ENCODE measurements at regions not wholly inside any gene's neighbourhood (a gene's known extent, or its start where the extent isn't known, plus 50 kb on each side); places are given as distances from the start of the nearest gene placed in this dataset.
"Not testable (repeated sequence)": the region's sequence is repeated elsewhere in the genome, so short reads cannot be mapped to it uniquely, and the experiment has no call there.

DNA sequence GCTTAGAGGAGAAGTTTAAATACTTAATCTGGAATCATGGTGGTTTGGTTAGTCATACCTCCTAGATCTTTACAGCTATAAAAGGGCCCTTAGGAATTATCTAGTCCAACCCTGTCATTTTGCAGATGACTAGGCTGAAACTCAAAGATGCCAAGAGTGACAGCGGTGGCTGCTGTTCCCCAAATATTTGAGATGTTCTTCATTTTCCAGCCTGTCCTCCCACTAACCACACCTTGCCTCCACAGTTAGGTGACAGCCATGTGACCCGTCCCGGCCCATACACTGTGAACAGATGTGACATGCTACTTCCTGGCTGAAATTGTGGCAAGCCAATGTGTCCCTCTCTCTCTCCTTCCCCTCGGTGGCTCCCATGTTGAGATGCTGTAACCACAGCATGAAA is 225.5 kb upstream of the IPO5 start:
- no peak for DNase-seq

DNA sequence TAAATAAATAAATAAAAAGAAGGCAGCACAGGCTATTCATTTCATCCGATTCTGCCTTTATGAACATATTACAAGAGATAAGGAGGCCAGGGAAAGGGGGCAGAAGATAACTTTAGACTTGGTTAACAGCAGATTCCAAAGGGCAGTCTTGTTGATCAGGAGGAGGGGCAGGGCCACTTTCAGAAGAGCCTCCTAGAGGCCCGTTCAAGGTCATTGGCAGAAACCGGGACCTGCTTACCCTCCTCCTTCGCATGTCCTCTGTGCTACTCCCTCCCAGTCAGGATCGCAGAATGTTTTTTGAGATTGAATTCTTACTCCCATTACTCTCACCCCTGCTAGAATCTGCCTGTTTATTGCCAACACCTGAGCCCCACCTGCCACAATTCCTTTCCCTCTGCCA is 217.0 kb upstream of the IPO5 start:
- DNase-seq: no peak

DNA sequence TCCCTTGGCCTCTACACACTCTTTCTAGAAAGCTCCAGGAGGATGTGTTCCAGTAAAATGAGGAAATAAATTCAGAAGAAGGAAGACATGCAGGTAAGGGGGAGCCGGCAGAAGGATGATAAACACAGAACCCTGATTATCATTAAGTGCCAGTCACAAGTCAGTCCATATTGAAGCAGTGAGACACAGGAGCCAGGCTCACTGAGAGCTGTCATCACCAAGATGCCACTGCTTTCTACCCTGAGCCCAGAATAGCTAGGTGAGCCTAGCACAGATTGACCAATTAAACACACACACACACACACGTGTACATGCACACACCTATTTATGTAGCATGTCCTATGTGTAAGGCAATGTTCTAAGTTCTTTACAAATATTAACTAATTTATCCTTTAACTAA is 211.4 kb upstream of the IPO5 start:
- no peak for DNase-seq

DNA sequence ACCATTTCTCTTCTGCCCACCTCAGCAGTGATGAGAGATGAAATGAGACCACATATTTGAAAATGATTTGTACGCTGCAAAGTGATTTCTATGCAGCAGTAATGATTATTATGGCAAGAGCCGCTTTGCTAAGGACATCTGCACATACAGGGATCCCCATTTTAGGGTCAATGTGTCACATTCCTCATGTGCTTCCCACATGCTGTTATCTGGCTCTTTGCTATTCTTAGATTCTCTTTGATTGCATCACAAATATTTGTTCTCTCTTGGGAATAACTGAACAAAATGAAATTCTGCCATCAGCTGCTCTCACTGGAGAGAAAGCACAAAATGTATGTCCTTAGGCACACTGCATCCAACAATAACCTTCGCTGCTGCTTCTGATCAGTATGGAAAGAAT is 209.5 kb upstream of the IPO5 start:
- DNase-seq: no peak

DNA sequence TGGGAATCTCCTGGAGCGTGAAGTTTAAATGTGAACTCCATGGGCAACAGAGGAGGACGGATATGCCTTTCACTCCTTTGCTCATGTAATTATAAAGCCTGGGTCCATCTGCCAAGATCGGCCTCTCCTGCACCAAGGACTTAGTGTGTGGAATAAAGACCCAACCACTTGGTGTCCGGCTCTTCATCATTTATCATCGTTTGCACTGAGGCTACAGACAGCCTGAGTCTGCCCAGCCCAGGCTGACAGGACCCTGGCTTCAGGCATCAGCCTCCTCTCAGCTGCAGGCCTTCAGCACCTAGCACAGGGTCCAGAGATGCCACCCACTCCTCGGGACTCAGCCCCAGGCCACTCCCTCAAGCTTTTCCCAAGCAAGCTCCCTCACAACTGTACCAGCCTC is 206.8 kb upstream of the IPO5 start:
- DNase-seq: no peak

DNA sequence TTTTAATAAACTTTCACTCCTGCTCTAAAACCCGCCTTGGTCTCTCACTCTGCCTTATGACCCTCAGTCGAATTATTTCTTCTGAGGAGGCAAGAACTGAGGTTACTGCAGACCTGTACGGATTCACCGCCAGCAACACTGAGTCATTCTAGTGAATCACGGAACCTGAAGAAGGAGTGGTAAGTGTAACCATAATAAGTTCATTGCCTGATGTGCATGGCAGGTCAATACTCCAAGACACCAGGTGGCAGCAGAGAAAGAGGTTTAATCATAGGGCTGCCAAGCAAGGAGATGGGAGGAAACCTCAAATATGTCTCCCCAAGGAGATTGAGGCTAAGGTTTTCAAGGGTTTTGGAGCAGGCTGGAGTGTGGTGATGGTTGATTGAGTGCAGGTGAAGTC is 204.3 kb upstream of the IPO5 start:
- no peak for DNase-seq

DNA sequence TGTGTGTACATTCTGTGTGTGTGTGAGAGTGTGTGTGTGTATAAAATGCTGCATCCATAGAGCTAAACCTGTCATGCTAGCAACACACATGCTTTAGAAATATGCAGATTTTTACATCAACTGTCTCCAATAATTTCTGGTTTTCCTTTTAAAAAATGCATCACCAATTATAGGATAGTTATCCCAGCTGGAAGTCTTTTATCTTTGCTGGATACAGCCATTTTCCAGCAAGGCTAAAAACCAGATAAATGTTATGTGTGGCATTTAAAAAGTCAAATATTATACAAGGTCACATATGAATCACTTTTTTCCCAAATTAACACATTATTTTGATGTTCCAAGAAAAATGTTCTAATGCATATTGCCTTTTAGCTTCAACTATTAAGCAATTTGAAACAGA is 202.0 kb upstream of the IPO5 start:
- DNase-seq: no peak

DNA sequence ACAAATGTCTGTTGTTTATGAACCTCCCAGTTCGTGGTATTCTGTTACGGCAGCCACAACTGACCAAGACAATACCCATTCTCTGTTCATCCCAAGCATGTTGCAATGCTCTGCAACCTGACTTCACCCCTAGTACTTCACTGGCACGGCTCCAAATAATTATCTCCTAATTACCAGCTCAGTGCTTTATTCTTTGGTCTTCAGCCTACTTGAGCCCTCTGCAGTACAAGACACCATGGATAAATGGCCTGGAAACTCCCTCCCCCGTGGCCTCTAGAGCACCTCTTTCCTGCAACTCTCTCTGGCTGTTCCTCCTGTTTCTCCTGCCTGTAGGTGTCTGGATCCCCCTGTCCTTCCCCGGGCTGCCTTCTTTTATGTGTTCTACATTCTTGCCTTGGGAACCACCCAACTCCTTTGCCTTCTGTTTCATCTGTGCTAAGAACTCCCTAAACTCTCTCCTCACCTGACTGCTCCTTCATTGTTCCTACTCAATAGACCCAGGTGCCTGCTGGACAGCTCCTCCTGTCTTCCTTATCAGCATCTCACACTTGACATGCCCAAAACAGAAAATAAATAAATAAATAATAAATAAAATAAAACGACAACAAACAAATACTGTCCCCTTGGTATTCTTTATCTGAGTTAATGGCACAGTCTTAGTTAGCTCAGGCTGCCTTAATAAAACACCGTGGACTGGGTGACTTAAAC is 200.4 kb upstream of the IPO5 start:
- no peak for DNase-seq

DNA sequence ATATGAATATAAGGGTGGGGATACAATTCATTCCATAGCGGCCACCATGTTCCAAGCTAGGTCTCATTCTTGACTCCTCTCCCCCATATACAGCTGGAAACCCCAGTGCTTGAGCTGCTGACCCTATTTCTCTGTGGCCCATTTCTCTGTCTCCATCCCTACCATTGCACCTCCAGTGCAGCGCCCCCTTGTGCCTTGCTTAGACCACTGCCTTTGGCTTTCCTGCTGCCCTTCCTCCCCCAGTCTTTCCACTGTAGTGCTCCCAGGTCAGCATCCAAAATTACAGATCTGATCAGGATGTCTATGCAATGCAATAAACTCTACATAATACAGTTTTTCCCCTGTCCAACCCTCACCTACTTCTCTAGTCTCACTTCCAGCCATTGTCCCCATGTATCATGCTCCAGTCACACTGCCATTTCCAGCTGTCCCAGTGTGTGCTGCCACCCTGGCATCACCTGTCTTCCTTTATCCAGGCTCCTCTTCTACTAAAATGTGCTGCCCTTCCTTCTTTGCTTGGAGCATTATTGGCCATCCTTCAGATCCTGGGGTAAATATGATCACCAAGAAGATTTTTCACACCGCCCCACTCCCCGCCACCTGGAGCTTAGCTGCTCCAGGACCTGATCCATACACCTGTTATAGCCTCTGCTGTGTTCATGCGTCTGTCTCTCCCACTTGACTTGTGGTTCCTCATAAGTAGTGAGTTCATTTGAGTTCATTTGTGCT is 199.4 kb upstream of the IPO5 start:
- DNase-seq: no peak

DNA sequence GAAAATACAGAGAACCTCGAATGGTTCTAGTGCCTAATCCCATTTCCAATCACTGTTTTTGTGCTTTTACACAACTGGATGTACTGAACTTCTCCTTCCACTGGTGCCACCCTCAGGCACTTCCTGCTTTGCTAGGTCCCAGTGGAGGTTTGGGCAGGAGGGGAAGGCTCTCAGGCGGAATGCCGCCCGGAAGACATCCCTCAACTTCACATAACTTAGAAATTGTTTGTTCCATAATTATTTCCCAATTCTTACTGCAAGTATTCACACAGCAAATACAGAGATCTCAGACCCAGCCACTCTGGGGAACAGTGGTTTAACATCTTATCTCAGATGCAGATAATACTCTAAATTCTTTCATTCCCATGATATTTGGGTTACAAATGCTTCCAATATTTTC is 195.7 kb upstream of the IPO5 start:
- no peak for DNase-seq

DNA sequence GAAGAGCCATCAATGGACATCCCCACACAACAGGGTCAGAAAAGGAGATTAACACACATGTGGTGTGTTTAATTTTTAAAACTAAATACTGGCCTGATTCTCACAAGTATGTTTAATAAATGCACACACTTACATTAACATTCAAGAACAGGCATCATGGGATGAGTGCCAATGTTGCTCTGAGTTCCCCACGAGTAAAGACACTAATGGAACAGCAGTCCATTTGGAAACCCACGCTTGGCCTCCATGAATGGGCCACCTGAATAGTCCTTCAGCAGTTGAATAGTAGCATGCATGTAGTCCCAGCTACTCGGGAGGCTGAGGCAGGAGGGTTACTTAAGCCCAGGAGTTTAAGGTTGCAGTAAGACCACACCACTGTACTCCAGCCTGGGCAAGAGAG is 195.2 kb upstream of the IPO5 start:
- no peak for DNase-seq

DNA sequence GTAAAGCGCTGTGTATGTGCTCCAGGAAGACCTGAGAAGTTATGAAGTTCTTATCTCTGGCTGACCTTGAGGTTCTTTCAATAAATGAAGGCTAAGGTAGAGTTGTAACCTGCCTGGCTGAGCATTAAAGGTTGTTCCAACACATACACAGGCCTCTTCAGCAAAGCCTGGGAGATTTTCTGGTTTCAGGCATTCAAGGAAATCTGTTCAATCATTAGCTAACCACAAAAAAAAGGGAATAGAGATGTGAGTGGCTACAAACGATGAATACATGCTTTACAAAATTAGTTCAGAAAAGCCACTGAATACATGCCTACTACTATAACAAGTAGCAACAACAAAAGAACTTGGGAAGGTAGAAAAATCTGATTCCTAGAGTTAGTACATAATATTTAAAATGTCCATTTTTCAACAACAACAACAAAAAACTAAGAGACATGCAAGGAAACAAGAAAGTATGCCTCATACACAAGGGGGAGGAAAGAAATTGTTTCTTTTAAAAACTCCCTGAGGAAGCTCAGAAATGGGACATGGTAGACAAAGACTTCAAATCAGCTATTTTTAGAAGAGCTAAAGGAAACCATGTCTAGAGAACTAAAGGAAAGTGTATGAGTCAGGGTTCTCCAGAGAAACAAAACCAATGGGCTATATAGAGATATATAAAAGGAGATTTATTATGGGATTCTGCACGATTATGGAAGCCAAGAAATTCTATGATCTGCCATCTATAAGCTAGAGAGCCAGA is 191.5 kb upstream of the IPO5 start:
- DNase-seq: no peak

DNA sequence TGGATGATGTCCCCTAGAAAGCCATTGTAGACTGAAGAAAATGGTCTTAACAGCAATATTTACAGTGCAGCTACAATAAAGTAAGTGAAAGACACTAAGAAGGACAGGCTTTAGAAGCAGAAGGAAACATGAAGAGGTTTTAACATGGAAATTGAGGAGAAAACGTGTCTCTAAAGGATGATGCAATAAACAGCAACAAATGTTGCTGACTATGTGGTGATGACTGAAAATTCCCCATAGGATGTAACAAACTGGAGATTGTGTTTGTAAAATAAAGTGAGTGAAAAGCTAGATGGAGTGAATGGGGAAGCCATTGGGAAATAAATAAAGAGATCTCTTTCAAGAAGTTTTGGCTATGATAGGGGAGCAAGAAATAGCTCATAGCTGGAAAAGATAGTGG is 186.7 kb upstream of the IPO5 start:
- DNase-seq: no peak

DNA sequence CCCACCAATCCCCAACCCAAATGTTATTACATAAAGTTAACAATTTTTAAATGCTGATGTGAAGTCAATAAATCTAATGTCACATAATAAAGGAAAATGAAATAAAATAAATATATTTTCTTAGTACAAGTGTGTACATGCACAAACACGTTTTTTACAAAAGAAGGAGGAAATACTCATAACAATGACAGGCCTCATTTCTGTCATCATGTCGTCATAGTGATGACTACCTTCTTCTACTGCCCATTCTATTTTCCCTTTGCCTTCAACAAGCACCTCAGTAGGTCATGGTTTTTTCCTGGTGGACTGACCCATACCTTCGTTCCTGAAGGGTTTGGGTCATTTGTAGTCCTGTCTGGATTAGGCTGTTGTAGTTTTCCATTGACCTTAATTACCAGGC is 185.3 kb upstream of the IPO5 start:
- no peak for DNase-seq

DNA sequence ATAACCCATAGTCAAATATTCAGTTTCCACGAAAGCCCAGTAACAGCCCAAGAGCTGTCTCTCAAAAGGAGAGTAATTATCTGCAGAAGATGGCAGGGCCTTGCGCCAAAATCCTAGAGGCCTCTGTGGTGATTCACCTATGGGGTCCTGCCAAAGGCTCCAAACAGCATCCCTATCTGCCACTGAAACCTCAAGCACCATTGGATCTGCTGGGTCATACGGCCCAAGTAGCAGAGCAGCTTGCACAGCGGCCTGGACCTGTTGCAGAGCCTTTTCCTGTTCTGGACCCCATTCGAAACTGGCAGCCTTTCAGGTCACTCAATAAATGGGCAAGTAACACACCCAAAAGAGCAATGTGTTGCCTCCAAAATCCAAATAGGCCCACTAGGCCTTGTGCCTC is 183.2 kb upstream of the IPO5 start:
- DNase-seq: not testable (repeated sequence)

DNA sequence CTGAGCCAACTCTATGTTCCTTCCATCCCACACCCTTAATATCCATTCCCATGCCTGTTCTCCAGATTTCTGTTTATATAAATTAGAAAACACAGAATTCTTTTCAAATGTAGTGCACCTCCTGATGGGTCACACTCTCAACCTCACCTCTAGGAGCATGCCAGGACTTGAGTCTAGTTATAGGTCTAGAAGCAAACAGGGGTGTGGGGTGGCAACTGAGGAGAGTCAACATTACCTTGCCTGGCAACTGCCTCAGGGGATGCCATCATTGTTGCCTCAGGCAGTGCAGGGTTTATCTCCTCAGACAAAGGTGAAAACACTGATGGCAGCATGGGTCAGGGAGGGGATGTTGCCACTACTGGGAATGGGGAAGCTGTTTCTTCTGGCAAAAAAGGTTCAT is 181.0 kb upstream of the IPO5 start:
- DNase-seq: not testable (repeated sequence)

DNA sequence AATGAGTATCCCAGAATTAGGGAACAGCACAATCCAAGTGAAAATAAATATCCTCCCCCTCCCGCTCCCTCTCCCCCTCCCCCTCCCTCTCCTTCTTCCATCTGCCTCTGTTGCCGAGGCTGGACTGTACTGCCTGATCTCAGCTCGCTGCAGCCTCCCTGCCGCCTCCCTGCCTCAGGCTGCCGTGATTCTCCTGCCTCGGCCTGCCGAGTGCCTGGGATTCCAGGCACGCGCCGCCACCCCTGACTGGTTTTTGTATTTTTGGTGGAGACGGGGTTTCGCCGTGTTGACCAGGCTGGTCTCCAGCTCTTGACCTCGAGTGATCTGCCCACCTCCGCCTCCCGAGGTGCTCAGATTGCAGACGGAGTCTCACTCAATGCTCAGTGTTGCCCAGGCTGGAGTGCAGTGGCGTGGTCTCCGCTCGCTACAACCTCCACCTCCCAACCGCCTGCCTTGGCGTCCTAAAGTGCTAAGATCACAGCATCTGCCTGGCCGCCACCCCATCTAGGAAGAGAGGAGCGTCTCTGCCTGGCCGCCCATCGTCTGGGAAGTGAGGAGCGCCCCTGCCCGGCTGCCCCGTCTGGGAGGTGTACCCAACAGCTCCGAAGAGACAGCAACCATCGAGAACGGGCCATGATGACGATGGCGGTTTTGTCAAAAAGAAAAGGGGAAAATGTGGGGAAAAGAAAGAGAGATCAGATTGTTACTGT is 178.9 kb upstream of the IPO5 start:
- not testable (repeated sequence) for DNase-seq

DNA sequence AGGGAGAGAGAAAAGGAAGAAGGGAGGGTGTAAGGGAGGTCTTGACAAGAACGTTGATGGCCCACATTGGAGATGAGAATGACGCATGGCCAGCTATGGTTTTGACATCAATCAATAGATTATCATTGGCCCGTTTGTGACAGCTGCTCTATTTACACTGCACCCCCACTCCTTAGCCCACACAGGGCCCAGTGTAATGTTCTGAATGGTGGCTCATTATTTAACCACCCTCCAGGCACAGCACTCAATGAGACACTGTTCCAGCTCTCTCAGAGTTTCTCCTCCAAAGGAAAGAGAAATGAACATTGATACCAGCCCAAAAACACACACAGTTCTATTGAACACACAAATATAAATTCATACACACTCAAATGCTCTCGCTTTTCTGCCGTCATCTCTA is 173.0 kb upstream of the IPO5 start:
- DNase-seq: no peak

DNA sequence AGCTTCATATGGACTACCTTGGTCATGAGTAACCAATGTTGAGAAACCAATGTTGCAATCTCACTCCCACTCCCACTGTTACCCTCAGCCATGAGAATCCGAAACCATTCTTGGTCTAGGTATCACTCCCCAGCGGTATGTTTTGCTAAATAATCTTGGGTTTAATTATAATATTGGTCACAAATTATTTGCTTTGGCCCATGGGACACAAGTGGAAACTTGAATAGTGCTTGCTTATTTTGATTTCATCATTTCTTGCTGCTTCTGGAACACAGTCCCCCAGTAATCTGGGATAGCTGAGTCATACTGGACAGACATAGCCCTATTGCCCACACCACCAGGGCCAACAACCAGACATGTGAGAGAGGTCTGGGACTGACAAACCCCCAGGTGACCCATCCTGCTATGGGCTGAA is 171.6 kb upstream of the IPO5 start:
- no peak for DNase-seq

DNA sequence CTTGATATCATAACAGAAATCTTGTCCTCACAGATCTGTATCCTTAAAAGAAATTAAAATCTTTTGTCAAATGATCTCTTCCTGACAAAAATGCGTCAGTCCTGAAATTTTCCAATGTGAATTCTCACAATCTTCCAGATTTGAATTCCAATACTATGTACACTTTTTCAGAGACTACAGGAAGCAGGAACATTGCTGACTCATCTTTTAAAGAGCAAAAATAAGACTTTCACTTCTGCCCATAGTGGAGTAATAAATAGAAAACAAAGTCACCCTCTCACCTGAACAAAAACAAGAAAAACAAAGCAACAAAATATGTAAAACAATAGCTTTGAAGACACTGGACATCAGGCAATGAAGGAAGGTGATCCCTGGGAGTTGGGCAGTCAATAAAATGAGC is 167.0 kb upstream of the IPO5 start:
- DNase-seq: no peak

DNA sequence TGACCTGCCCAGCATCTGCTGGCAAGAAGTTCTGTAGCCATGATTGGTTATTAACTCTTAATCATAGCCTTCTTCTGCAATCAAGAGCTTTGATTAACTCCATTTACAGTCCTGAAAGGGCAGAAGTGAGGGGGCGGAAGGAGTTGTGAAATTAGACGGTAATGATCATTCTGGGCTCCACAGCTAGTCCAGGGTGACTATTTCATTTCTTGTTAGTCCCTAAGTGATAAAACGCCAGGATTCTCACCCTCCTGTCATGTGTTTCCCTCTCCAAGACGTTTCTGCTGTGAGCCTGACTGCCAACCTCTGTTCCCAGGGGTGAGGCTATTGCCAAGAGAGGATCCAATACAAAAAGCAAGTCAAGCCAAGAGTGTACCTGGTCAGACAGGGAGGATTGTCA is 155.9 kb upstream of the IPO5 start:
- no peak for DNase-seq

DNA sequence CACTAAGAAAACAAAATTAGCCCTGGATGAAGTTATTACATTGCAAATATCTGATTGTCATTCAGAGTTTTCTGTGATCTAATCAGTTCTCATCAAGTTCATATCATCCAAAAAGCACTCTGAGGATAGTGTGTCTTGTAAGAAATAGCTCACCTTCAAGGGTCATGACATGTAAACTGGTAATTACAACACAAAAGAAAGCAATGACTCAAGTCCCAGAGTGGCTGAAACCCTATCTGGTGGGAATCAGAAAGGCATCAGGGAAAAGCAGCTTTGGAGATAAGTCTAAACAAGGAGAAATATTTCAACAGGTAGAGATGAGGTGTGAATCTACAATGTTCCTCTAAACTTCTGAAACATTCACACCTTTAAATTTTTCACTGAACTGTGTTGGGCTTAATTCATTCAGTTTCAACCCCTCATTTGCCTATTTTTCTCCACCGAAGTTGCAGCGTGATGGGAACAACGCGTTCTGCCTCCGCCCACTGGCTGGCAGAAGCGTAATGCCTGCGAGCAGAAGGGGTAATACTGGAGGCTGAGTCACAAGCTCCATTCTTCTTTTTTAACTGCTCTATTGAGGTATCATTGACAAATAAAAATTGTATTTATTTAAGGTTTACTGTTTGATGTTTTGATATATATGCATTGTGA is 155.2 kb upstream of the IPO5 start:
- DNase-seq: no peak

DNA sequence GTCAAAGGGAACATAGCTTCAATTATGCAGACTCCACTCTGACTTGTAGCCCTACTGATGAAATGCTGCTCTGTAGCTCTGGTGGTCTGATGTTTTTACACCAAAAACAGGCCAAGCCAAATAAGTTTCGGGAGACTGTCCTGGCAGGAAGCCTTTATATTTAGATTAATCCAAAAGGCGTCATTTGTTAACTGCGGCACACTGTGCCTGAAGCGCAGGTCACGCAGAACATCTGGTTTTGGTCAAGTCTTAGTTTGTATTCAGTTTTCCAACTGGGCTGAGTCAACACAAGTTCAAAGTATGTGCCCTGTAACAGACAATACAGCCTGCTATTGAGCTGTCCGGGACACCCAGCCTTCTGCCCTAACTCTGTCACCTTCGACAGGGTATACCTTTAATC is 154.6 kb upstream of the IPO5 start:
- DNase-seq: no peak

Measured in NCI-H526 treated with DMSO at 0.1 percent for 48 hours (cell line).